ENCODE measurements at regions not wholly inside any gene's neighbourhood (a gene's known extent, or its start where the extent isn't known, plus 50 kb on each side); places are given as distances from the start of the nearest gene placed in this dataset.

- Histone ChIP-seq H3K4me2 (ENCODE audit: low read depth, low read length) (no peak overlapping the region), H3K27ac (ENCODE audit: low read length) (no peak overlapping the region), H4K20me1 (ENCODE audit: insufficient read depth, low read length) (no peaks in the 10 kb centered on the region), H3K9me3 (replicated peaks; ENCODE audit: insufficient read depth, low read length) (no peaks in the 10 kb centered on the region), H3K27me3 (replicated peaks; ENCODE audit: insufficient read depth, low read length) (no peaks in the 10 kb centered on the region), H3K9ac (ENCODE audit: low read length) (no peak overlapping the region), H3K4me3 (ENCODE audit: low read length) (no peak overlapping the region), H3K36me3 (replicated peaks; ENCODE audit: insufficient read depth, low read length) (no peaks in the 10 kb centered on the region), H3K79me2 (ENCODE audit: low read length) (no peaks in the 10 kb centered on the region), H3K9me2 (replicated peaks; ENCODE audit: insufficient read depth, low read length) (no peaks in the 10 kb centered on the region), H3K4me1 (ENCODE audit: low read length) (no peaks in the 10 kb centered on the region), H2AFZ (ENCODE audit: low read length) (no peak overlapping the region), H3F3A (ENCODE audit: insufficient read depth, low read length) (no peaks in the 10 kb centered on the region)
- TF ChIP-seq EZH2 (optimal IDR thresholded peaks at IDR 0.05; ENCODE audit: low read depth, low read length), result no peak
- TF ChIP-seq CTCF (IDR thresholded peaks at IDR 0.05; ENCODE audit: low read length), result no peak
- no peak for TF ChIP-seq EZH2phosphoT487 (IDR thresholded peaks at IDR 0.05; ENCODE audit: low read length)
- DNase-seq, result no peak
Measured at GRCh38 chr4:170872794-170873193, 783.0 kb upstream of the AADAT start.

- Histone ChIP-seq H3K27ac (ENCODE audit: low read length) (no peak overlapping the region), H3K4me1 (ENCODE audit: low read length) (no peaks in the 10 kb centered on the region), H3K9ac (ENCODE audit: low read length) (no peak overlapping the region), H3K9me2 (replicated peaks; ENCODE audit: insufficient read depth, low read length) (no peaks in the 10 kb centered on the region), H2AFZ (ENCODE audit: low read length) (no peak overlapping the region), H3F3A (ENCODE audit: insufficient read depth, low read length) (no peaks in the 10 kb centered on the region), H3K79me2 (ENCODE audit: low read length) (no peaks in the 10 kb centered on the region), H3K27me3 (replicated peaks; ENCODE audit: insufficient read depth, low read length) (no peaks in the 10 kb centered on the region), H3K36me3 (replicated peaks; ENCODE audit: insufficient read depth, low read length) (no peaks in the 10 kb centered on the region), H3K4me2 (ENCODE audit: low read depth, low read length) (no peak overlapping the region), H3K4me3 (ENCODE audit: low read length) (no peak overlapping the region), H4K20me1 (ENCODE audit: insufficient read depth, low read length) (no peaks in the 10 kb centered on the region), H3K9me3 (replicated peaks; ENCODE audit: insufficient read depth, low read length) (no peaks in the 10 kb centered on the region)
- no peak for DNase-seq
- TF ChIP-seq EZH2phosphoT487 (IDR thresholded peaks at IDR 0.05; ENCODE audit: low read length) (no peak), EZH2 (optimal IDR thresholded peaks at IDR 0.05; ENCODE audit: low read depth, low read length) (no peak), CTCF (IDR thresholded peaks at IDR 0.05; ENCODE audit: low read length) (no peak)
Measured at GRCh38 chr4:170868170-170868569, 778.4 kb upstream of the AADAT start.

GRCh38 chr4:170854097-170854496 lies 764.3 kb upstream of the AADAT start:
- no peak for TF ChIP-seq EZH2 (optimal IDR thresholded peaks at IDR 0.05; ENCODE audit: low read depth, low read length)
- H3K79me2 ChIP-seq (ENCODE audit: low read length), result no peaks in the 10 kb centered on the region
- H3K9ac ChIP-seq (ENCODE audit: low read length), result no peak overlapping the region
- no peak overlapping the region for H2AFZ ChIP-seq (ENCODE audit: low read length)
- H3K4me3 ChIP-seq (ENCODE audit: low read length), result no peak overlapping the region
- H4K20me1 ChIP-seq (ENCODE audit: insufficient read depth, low read length), result no peaks in the 10 kb centered on the region
- H3F3A ChIP-seq (ENCODE audit: insufficient read depth, low read length), result no peaks in the 10 kb centered on the region
- H3K9me2 ChIP-seq (replicated peaks; ENCODE audit: insufficient read depth, low read length), result no peaks in the 10 kb centered on the region
- H3K4me1 ChIP-seq (ENCODE audit: low read length), result peaks cover 9% of the 10 kb centered on the region; the same call in 1 of the 2 replicates
- DNase-seq, result no peak
- no peaks in the 10 kb centered on the region for H3K27me3 ChIP-seq (replicated peaks; ENCODE audit: insufficient read depth, low read length)
- no peak overlapping the region for H3K27ac ChIP-seq (ENCODE audit: low read length)
- no peaks in the 10 kb centered on the region for H3K9me3 ChIP-seq (replicated peaks; ENCODE audit: insufficient read depth, low read length)
- no peak overlapping the region for H3K4me2 ChIP-seq (ENCODE audit: low read depth, low read length)
- H3K36me3 ChIP-seq (replicated peaks; ENCODE audit: insufficient read depth, low read length), result no peaks in the 10 kb centered on the region

GRCh38 chr4:170853422-170854021 lies 763.8 kb upstream of the AADAT start:
- Histone ChIP-seq H4K20me1 (ENCODE audit: insufficient read depth, low read length) (no peaks in the 10 kb centered on the region), H3K9me3 (replicated peaks; ENCODE audit: insufficient read depth, low read length) (no peaks in the 10 kb centered on the region), H3K27ac (ENCODE audit: low read length) (no peak overlapping the region), H3K9me2 (replicated peaks; ENCODE audit: insufficient read depth, low read length) (no peaks in the 10 kb centered on the region), H3K4me2 (ENCODE audit: low read depth, low read length) (no peak overlapping the region), H3K4me1 (ENCODE audit: low read length) (peaks cover 9% of the 10 kb centered on the region; the same call in 1 of the 2 replicates), H2AFZ (ENCODE audit: low read length) (no peak overlapping the region), H3K4me3 (ENCODE audit: low read length) (no peak overlapping the region), H3F3A (ENCODE audit: insufficient read depth, low read length) (no peaks in the 10 kb centered on the region), H3K9ac (ENCODE audit: low read length) (no peak overlapping the region), H3K36me3 (replicated peaks; ENCODE audit: insufficient read depth, low read length) (no peaks in the 10 kb centered on the region), H3K79me2 (ENCODE audit: low read length) (no peaks in the 10 kb centered on the region), H3K27me3 (replicated peaks; ENCODE audit: insufficient read depth, low read length) (no peaks in the 10 kb centered on the region)
- TF ChIP-seq CTCF (IDR thresholded peaks at IDR 0.05; ENCODE audit: low read length), result peak; percentile 84
- no peak for TF ChIP-seq EZH2 (optimal IDR thresholded peaks at IDR 0.05; ENCODE audit: low read depth, low read length)
- TF ChIP-seq EZH2phosphoT487 (IDR thresholded peaks at IDR 0.05; ENCODE audit: low read length), result no peak
- DNase-seq, result peak; percentile 36
